ENCODE measurements at regions not wholly inside any gene's neighbourhood (a gene's known extent, or its start where the extent isn't known, plus 50 kb on each side); places are given as distances from the start of the nearest gene placed in this dataset.

GRCh38 chr21:22573834-22574233 is 1575.6 kb downstream of the NCAM2 start:
- DNase-seq (ENCODE audit: low read depth), result no peak

GRCh38 chr21:22575165-22575584 is 1577.0 kb downstream of the NCAM2 start:
- no peak for DNase-seq (ENCODE audit: low read depth)

- no peak for DNase-seq (ENCODE audit: low read depth)
Observed at GRCh38 chr21:22579741-22580140, 1581.5 kb downstream of the NCAM2 start.

- DNase-seq (ENCODE audit: low read depth), result no peak
Observed at GRCh38 chr21:22582026-22582425, 1583.8 kb downstream of the NCAM2 start.

GRCh38 chr21:22584308-22584707 is 1586.1 kb downstream of the NCAM2 start:
- no peak for DNase-seq (ENCODE audit: low read depth)

DNA sequence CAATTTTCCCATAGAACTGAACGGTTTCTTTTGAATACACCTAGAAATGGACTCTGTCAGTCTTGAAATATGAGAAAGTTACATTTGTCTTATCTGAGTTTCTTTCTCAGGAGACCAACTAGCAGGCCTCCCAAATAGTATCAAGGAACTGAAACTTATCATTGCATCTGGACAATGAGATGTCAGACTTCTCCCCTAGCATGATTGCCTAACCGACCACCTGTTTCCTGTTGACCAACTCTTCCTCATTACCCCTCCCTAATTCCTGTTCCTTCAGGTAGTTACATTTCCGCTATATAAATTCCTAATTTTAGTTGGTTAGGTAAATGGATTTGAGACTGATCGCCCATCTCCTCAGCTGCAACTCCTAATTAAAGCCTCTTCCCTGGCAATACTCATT is 1587.3 kb downstream of the NCAM2 start:
- DNase-seq (ENCODE audit: low read depth), result no peak

- DNase-seq (ENCODE audit: low read depth), result no peak
Observed at GRCh38 chr21:22597660-22598255, 1599.5 kb downstream of the NCAM2 start.

DNA sequence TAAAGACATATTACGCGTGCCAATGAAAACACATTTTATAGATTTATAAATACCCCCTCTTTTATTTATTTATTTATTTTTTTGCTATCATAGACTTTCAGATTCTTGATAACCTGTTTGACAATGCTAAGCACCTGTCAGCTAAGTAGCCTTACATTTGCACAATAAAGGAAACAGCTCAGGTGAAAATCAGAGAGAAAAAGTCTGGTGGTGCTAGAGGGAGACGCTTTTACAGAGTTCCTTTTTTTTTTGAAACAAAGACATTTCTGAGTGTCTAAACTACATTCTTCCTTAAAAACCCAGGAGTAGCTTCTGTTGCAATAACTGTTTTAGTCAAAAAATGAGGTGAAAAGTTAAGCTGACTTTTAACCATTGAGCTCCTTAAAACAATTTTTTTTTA is 1611.6 kb downstream of the NCAM2 start:
- no peak for DNase-seq (ENCODE audit: low read depth)

DNA sequence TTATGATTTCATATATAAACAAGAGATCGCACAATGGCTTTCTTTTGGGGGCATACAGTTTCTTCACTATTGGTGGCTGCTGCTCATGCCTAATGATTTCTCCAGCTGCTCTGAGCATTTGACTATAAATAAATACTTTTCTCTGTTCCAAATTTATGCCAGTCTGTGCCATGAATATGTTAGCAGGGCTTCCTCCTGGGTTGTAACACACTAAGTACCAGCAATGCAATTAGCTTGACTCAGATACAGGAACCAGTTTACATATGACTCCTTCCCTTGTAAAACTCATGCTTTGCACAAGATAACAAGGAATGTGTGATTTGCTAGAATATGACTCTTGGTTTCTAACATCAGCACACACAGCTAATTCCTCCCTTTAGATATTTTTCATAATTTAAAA is 1629.7 kb downstream of the NCAM2 start:
- DNase-seq (ENCODE audit: low read depth), result no peak

DNA sequence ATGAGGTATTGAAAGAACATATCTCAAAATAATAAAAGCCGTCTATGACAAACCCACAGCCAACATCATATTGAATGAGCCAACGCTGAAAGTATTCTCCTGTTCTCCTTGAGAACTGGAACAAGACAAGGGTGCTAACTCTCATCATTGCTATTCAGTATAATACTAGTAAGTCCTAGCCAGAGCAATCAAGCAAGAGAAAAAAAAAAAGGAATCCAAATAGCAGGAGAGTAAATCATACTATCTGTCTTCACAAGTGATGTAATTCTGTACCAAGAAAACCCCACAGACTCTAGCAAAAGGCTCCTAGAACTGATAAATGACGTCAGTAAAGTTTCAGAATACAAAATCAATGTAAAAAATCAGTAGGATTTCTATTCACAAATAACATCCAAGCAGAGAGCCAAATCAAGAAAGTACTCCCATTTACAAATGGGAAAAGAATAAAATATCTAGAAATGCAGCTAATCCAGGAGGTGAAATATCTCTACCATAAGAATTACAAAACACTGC is 1632.8 kb downstream of the NCAM2 start:
- no peak for DNase-seq (ENCODE audit: low read depth)

- DNase-seq (ENCODE audit: low read depth), result no peak
Observed at GRCh38 chr21:22632176-22632575, 1634.0 kb downstream of the NCAM2 start.

- DNase-seq (ENCODE audit: low read depth), result no peak
Observed at GRCh38 chr21:22649246-22649645, 1651.0 kb downstream of the NCAM2 start.

- no peak for DNase-seq (ENCODE audit: low read depth)
Observed at GRCh38 chr21:22650226-22650625, 1652.0 kb downstream of the NCAM2 start.

DNA sequence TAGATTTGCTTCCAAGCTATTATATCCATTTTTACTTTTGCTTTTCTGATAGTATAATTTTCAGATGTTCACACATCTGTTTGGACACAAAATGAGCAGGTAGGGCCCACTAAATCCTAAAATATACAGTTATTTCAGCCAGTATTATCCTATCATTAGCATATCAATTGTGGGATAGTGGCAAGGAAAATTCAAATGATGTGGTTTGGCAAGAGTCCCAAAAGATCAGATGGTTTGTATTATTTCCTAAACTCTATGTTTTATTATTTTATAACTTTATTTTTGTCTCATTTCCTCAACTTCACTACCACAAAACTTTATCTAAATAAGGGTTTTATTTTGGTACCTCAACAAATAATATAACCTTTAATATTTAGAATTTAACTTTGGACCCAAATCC is 1659.6 kb downstream of the NCAM2 start:
- DNase-seq (ENCODE audit: low read depth), result no peak

- DNase-seq (ENCODE audit: low read depth), result no peak
Observed at GRCh38 chr21:22670148-22670547, 1671.9 kb downstream of the NCAM2 start.

DNA sequence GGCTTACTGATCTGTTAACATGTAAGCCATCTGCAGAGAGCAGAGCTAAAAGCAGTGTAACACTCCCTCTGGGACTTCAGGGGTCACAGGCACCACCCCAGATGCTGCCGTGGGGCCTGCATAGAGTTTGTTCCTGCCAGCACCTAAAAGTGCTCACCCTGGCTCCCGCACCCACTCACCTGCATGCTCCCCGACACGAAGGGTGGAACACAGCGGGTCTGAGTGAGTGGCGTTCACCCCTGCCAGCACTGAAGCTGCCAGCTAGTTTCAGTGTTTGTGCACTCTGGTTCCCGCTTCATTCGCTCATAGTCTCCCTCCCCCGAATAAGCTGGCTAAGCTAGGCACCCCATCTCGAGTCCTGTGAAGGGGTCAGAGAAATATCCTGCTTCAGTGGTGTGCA is 1681.0 kb downstream of the NCAM2 start:
- no peak for DNase-seq (ENCODE audit: low read depth)

GRCh38 chr21:22691658-22692057 is 1693.4 kb downstream of the NCAM2 start:
- DNase-seq (ENCODE audit: low read depth), result no peak

- DNase-seq (ENCODE audit: low read depth), result no peak
Observed at GRCh38 chr21:22703521-22703920, 1705.3 kb downstream of the NCAM2 start.

DNA sequence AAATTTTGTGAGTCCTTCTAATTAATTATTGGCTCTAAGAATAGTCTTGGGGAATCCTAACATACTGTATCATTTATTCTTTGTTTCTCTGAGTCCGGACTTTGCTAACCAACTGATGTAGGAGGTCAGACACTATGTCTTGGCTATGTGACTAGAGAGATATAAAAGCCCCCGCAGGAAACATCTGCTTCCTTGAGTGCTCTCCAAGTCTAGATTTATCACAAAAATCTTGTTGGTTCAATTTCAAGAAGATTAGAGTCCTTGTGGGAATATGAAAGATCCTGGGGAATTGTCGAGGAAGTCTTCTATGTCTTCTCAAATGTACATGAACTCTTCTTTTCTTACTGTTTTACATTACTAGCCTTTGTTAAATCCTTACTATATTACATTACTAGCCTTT is 1712.5 kb downstream of the NCAM2 start:
- no peak for DNase-seq (ENCODE audit: low read depth)

- DNase-seq (ENCODE audit: low read depth), result no peak
Observed at GRCh38 chr21:22711636-22712035, 1713.4 kb downstream of the NCAM2 start.

GRCh38 chr21:22725436-22725835 is 1727.2 kb downstream of the NCAM2 start:
- DNase-seq (ENCODE audit: low read depth), result no peak

GRCh38 chr21:22728091-22728490 is 1729.9 kb downstream of the NCAM2 start:
- no peak for DNase-seq (ENCODE audit: low read depth)

GRCh38 chr21:22743085-22743484 is 1744.9 kb downstream of the NCAM2 start:
- DNase-seq (ENCODE audit: low read depth), result no peak

GRCh38 chr21:22754746-22755145 is 1756.5 kb downstream of the NCAM2 start:
- no peak for DNase-seq (ENCODE audit: low read depth)

- no peak for DNase-seq (ENCODE audit: low read depth)
Observed at GRCh38 chr21:22758478-22758877, 1760.3 kb downstream of the NCAM2 start.

Data from stromal cell of bone marrow (primary cell).